ENCODE measurements at regions not wholly inside any gene's neighbourhood (a gene's known extent, or its start where the extent isn't known, plus 50 kb on each side); places are given as distances from the start of the nearest gene placed in this dataset.
A peak's percentile ranks its signal among the peaks of the same experiment; 100 is the strongest.

GRCh38 chr2:71832388-71832787, 315.3 kb downstream of the CYP26B1 start:
- Histone ChIP-seq H4K91ac (ENCODE audit: low read length) (no peak overlapping the region), H2BK120ac (ENCODE audit: low read depth, low read length) (no peak overlapping the region), H3K4me3 (ENCODE audit: insufficient read depth in 1 of 2, low read depth in 1 of 2, low read length in 2 of 2) (no peak overlapping the region), H3K4ac (ENCODE audit: low read depth in 1 of 2, low read length in 2 of 2) (no peak overlapping the region), H2BK5ac (ENCODE audit: low read depth, low read length, poor library complexity, severe bottlenecking) (no peak overlapping the region), H3K23ac (ENCODE audit: low read length in 2 of 2) (no peak overlapping the region), H3K14ac (ENCODE audit: low read length in 2 of 2) (no peak overlapping the region), H3K4me2 (ENCODE audit: low read length, poor library complexity, severe bottlenecking) (no peak overlapping the region), H3K79me1 (replicated peaks; ENCODE audit: low read length, poor library complexity, severe bottlenecking) (no peaks in the 10 kb centered on the region), H3K9me3 (ENCODE audit: control insufficient read depth, low read length) (peaks cover 6% of the 10 kb centered on the region), H2AFZ (ENCODE audit: low read depth, low read length) (no peak overlapping the region), H3K9ac (ENCODE audit: low read length) (no peak overlapping the region), H3K27me3 (ENCODE audit: control insufficient read depth in 1 of 2, insufficient read depth in 1 of 2, low read length in 2 of 2) (no peaks in the 10 kb centered on the region), H2BK12ac (ENCODE audit: low read length in 2 of 2) (no peak overlapping the region), H3K27ac (ENCODE audit: low read length, poor library complexity, severe bottlenecking) (peak overlapping the region; percentile 15), H3K36me3 (ENCODE audit: control insufficient read depth in 1 of 2, insufficient read depth in 2 of 2, low read depth in 1 of 2, low read length in 2 of 2) (no peaks in the 10 kb centered on the region), H2BK15ac (ENCODE audit: low read depth, poor library complexity, severe bottlenecking) (no peak overlapping the region), H3K4me1 (ENCODE audit: control insufficient read depth, insufficient read depth, low read depth, low read length) (peaks cover 24% of the 10 kb centered on the region), H2AK5ac (ENCODE audit: low read length, severe bottlenecking) (peak overlapping the region; percentile 71), H4K8ac (ENCODE audit: low read length) (no peak overlapping the region), H3K18ac (ENCODE audit: low read depth in 1 of 2, low read length in 2 of 2) (no peak overlapping the region)
- no peak for DNase-seq
- WGBS: 79% methylated on average over 1 of the region's 1 CpG

DNA sequence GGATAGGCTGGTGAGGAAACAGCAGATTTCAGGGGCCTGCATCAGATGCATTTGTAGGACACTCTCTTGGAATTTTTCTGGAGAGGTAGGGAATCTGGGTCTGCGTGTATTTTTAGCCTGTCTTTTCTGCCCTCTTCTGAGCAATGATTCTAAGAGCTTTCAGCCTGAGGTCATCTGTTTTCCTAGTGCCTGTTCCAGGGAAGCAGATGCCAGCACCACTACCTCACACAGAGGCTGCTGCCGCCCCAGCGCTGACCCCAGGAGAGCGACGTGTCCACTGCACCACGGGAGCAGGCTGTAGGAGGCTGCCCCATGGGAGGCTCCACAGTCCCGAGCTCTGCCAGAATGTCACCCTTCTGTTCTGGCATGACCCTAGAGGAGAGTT, 316.5 kb downstream of the CYP26B1 start:
- Histone ChIP-seq H3K4me3 (ENCODE audit: insufficient read depth in 1 of 2, low read depth in 1 of 2, low read length in 2 of 2) (peak overlapping the region in 1 of 2 experiments; percentile 4), H3K4me2 (ENCODE audit: low read length, poor library complexity, severe bottlenecking) (peak overlapping the region; percentile 27), H3K4ac (ENCODE audit: low read depth in 1 of 2, low read length in 2 of 2) (no peak overlapping the region), H2BK5ac (ENCODE audit: low read depth, low read length, poor library complexity, severe bottlenecking) (peak overlapping the region; percentile 92), H4K91ac (ENCODE audit: low read length) (no peak overlapping the region), H3K36me3 (ENCODE audit: control insufficient read depth in 1 of 2, insufficient read depth in 2 of 2, low read depth in 1 of 2, low read length in 2 of 2) (no peaks in the 10 kb centered on the region), H2AK5ac (ENCODE audit: low read length, severe bottlenecking) (peak overlapping the region; percentile 84), H3K9me3 (ENCODE audit: control insufficient read depth, low read length) (peaks cover 6% of the 10 kb centered on the region), H3K27me3 (ENCODE audit: control insufficient read depth in 1 of 2, insufficient read depth in 1 of 2, low read length in 2 of 2) (no peaks in the 10 kb centered on the region), H3K9ac (ENCODE audit: low read length) (peak overlapping the region; percentile 85), H2BK12ac (ENCODE audit: low read length in 2 of 2) (no peak overlapping the region), H2AFZ (ENCODE audit: low read depth, low read length) (no peak overlapping the region), H4K8ac (ENCODE audit: low read length) (no peak overlapping the region), H2BK15ac (ENCODE audit: low read depth, poor library complexity, severe bottlenecking) (no peak overlapping the region), H2BK120ac (ENCODE audit: low read depth, low read length) (no peak overlapping the region), H3K27ac (ENCODE audit: low read length, poor library complexity, severe bottlenecking) (peak overlapping the region; percentile 96), H3K18ac (ENCODE audit: low read depth in 1 of 2, low read length in 2 of 2) (peak overlapping the region in 1 of 2 experiments; percentile 28), H3K14ac (ENCODE audit: low read length in 2 of 2) (no peak overlapping the region), H3K23ac (ENCODE audit: low read length in 2 of 2) (no peak overlapping the region), H3K4me1 (ENCODE audit: control insufficient read depth, insufficient read depth, low read depth, low read length) (peaks cover 24% of the 10 kb centered on the region), H3K79me1 (replicated peaks; ENCODE audit: low read length, poor library complexity, severe bottlenecking) (no peaks in the 10 kb centered on the region)
- peak; percentile 73 for DNase-seq
- WGBS: 7% methylated on average over 7 of the region's 7 CpGs

- Histone ChIP-seq H2BK5ac (ENCODE audit: low read depth, low read length, poor library complexity, severe bottlenecking) (peak overlapping the region; percentile 92), H3K18ac (ENCODE audit: low read depth in 1 of 2, low read length in 2 of 2) (no peak overlapping the region), H3K79me1 (replicated peaks; ENCODE audit: low read length, poor library complexity, severe bottlenecking) (no peaks in the 10 kb centered on the region), H4K8ac (ENCODE audit: low read length) (no peak overlapping the region), H2AK5ac (ENCODE audit: low read length, severe bottlenecking) (peak overlapping the region; percentile 59), H3K4me3 (ENCODE audit: insufficient read depth in 1 of 2, low read depth in 1 of 2, low read length in 2 of 2) (peak overlapping the region in 1 of 2 experiments; percentile 4), H2BK15ac (ENCODE audit: low read depth, poor library complexity, severe bottlenecking) (no peak overlapping the region), H3K27me3 (ENCODE audit: control insufficient read depth in 1 of 2, insufficient read depth in 1 of 2, low read length in 2 of 2) (no peaks in the 10 kb centered on the region), H2AFZ (ENCODE audit: low read depth, low read length) (no peak overlapping the region), H3K27ac (ENCODE audit: low read length, poor library complexity, severe bottlenecking) (peak overlapping the region; percentile 96), H3K23ac (ENCODE audit: low read length in 2 of 2) (no peak overlapping the region), H3K36me3 (ENCODE audit: control insufficient read depth in 1 of 2, insufficient read depth in 2 of 2, low read depth in 1 of 2, low read length in 2 of 2) (no peaks in the 10 kb centered on the region), H2BK12ac (ENCODE audit: low read length in 2 of 2) (no peak overlapping the region), H3K14ac (ENCODE audit: low read length in 2 of 2) (no peak overlapping the region), H3K9ac (ENCODE audit: low read length) (peak overlapping the region; percentile 85), H3K9me3 (ENCODE audit: control insufficient read depth, low read length) (peaks cover 6% of the 10 kb centered on the region), H3K4ac (ENCODE audit: low read depth in 1 of 2, low read length in 2 of 2) (no peak overlapping the region), H3K4me2 (ENCODE audit: low read length, poor library complexity, severe bottlenecking) (peak overlapping the region; percentile 27), H2BK120ac (ENCODE audit: low read depth, low read length) (no peak overlapping the region), H4K91ac (ENCODE audit: low read length) (no peak overlapping the region), H3K4me1 (ENCODE audit: control insufficient read depth, insufficient read depth, low read depth, low read length) (peaks cover 24% of the 10 kb centered on the region)
- DNase-seq: no peak
- 59% methylated on average over 8 of the region's 9 CpGs for WGBS
Measured at GRCh38 chr2:71830497-71831192, 317.0 kb downstream of the CYP26B1 start.

DNA sequence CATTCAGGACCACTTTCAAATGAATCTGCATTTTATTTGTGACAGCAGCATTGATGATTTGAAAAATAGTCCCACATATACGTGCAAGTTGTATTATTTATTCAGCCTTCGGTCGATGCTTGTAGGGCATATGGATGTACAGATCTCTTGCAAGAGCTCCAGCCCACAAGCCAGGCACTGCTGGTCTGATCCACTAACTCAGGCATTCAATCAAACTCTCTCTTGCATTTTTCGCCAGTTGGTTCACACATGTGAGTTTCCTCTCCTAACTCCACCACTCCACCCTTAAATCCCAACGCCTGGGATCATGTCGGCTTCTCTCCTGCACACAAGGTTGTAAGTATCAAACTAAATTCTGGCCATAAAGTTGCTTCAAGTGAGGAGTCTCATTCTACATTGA, 318.7 kb downstream of the CYP26B1 start:
- Histone ChIP-seq H3K27me3 (ENCODE audit: control insufficient read depth in 1 of 2, insufficient read depth in 1 of 2, low read length in 2 of 2) (no peaks in the 10 kb centered on the region), H2BK120ac (ENCODE audit: low read depth, low read length) (no peak overlapping the region), H3K4me1 (ENCODE audit: control insufficient read depth, insufficient read depth, low read depth, low read length) (peaks cover 23% of the 10 kb centered on the region), H2BK12ac (ENCODE audit: low read length in 2 of 2) (no peak overlapping the region), H3K18ac (ENCODE audit: low read depth in 1 of 2, low read length in 2 of 2) (no peak overlapping the region), H3K27ac (ENCODE audit: low read length, poor library complexity, severe bottlenecking) (no peak overlapping the region), H3K79me1 (replicated peaks; ENCODE audit: low read length, poor library complexity, severe bottlenecking) (no peaks in the 10 kb centered on the region), H4K8ac (ENCODE audit: low read length) (no peak overlapping the region), H2AFZ (ENCODE audit: low read depth, low read length) (no peak overlapping the region), H2AK5ac (ENCODE audit: low read length, severe bottlenecking) (no peak overlapping the region), H3K4ac (ENCODE audit: low read depth in 1 of 2, low read length in 2 of 2) (no peak overlapping the region), H4K91ac (ENCODE audit: low read length) (no peak overlapping the region), H3K4me2 (ENCODE audit: low read length, poor library complexity, severe bottlenecking) (no peak overlapping the region), H2BK5ac (ENCODE audit: low read depth, low read length, poor library complexity, severe bottlenecking) (no peak overlapping the region), H3K23ac (ENCODE audit: low read length in 2 of 2) (no peak overlapping the region), H3K36me3 (ENCODE audit: control insufficient read depth in 1 of 2, insufficient read depth in 2 of 2, low read depth in 1 of 2, low read length in 2 of 2) (no peaks in the 10 kb centered on the region), H3K14ac (ENCODE audit: low read length in 2 of 2) (no peak overlapping the region), H3K9ac (ENCODE audit: low read length) (no peak overlapping the region), H3K9me3 (ENCODE audit: control insufficient read depth, low read length) (peaks cover 6% of the 10 kb centered on the region), H2BK15ac (ENCODE audit: low read depth, poor library complexity, severe bottlenecking) (no peak overlapping the region), H3K4me3 (ENCODE audit: insufficient read depth in 1 of 2, low read depth in 1 of 2, low read length in 2 of 2) (no peak overlapping the region)
- no peak for DNase-seq
- WGBS: 86% methylated on average over 6 of the region's 6 CpGs

Measured in mesenchymal stem cell (in vitro differentiated cells and primary cell).